Pons (tissue), 1 donor: ENCODE measurements at regions not wholly inside any gene's neighbourhood (a gene's known extent, or its start where the extent isn't known, plus 50 kb on each side); places are given as distances from the start of the nearest gene placed in this dataset.

Experiments
- DNase-seq: peaks from one replicate; pipeline ENCODE4 v3.0.0-alpha.2; 2016; ENCODE audit warnings: low spot score

DNA sequence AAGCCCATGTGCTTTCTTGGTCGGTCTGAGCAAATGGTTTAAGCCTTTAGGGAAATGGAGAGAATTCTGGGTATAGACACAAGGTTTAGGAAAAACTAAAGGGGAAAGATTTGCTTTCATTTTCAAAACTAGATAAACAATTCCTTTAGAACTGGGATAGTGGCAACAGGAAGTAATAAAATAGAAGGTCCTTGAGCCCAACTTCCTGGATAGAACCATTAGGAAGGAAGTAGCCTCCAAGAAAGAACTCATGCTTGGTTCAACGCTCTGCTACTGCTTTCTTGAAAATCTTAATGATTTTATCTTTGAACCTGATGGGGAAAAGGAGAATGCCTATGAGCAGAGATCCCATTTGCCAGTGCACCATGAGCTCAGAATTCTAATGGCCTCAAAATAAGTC, 147.0 kb upstream of the THRB start:
- DNase-seq, result no peak

DNA sequence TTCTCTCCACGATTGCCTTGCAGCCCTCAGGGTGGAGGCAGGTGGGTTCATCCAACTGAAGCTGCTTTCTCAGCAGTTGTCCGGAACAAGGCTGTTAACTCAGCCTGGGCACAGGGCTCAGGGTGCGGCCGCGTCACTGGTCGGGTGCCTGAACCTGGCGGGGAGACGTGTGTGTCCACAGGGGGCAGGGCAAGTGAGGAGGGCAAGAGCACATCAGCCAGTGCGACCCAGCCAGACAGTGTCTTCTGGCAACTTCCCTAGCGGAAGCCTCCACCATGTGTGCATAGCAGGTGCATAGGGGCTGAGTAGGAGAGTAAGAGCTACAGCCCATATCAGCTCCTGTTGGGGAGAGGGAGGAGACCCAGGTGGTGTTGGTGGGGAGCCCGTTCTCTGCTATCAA, 150.4 kb upstream of the THRB start:
- no peak for DNase-seq

DNA sequence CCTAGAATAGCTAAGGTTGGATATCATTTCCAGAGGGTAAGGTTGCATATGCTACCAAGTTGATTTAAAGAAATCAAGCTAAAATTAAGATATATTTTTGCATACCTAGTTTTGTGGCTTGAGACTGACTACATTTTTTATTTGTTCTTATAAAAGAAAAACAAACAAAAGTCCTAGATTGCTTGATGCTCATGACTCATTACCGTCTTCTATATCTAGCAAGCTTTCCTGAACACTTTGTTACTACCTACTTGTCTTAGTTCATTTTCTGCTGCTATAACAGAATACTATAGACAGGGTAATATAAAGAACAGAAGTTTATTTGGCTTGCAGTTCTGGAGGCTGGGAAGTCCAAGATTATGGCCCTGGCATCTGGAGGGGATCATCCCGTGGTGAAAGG, 152.1 kb upstream of the THRB start:
- DNase-seq, result no peak

DNA sequence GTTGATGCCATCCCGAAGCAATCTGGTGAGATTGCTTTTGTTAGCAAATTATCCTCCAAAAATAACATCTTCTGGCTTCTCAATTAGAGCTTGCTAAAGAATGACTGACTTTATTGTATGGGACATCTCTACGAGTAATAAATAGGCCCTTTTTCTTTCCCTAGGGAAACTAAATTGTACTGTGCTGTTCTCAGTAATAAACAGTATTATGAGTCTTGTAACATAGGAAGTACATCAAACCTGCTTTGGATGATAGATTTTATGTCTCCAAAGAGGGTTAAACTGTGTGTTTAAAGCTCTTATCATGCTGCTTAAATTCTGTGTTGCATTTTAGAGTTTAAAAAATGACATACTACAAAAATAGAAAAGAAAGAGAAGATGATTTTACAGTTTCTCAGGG, 153.4 kb upstream of the THRB start:
- peak; percentile 32 for DNase-seq

DNA sequence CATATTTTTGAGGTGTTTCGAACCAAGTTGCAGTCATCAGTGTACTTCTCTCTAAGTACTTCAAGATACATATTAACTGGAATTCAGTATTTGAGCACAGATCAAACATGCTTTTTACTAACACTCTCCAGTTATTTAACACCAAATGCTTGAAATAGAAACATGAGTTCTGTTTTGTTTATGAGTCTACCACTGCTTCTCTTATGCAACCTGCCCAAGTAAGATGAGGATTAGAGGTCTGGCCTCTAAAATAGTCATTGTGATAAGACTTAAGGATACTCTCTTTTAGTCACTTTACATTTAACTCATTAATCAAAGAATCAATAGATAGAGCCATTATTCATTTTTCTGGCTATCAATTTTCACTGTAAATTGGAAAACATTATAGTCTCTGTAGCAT, 156.2 kb upstream of the THRB start:
- no peak for DNase-seq

DNA sequence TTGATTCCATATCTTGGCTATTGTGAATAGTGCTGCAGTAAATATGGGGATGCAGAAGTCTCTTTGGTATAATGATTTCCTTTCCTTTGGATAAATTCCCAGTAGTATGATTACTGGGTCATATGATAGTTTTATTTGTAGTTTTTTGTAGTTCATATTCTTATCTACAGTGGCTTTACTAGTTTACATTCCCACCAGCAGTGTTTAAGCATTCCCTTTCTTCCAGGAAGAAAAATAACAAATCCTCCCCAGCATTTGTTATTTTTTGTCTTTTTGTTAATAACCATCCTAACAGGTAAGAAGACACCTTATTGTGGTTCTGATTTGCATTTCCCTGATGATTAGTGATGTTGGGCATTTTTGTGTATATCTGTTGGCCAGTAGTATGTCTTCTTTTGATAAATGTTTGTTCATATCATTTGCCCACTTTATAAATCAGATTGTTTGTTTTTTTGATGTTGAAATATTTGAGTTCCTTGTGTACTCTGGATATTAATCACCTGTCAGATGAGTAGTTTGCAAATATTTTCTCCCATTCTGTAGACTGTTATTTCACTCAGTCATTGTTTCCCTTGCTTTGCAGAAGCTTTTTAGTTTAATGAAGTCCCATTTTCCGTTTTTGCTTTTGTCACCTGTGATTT, 163.3 kb upstream of the THRB start:
- DNase-seq, result no peak

DNA sequence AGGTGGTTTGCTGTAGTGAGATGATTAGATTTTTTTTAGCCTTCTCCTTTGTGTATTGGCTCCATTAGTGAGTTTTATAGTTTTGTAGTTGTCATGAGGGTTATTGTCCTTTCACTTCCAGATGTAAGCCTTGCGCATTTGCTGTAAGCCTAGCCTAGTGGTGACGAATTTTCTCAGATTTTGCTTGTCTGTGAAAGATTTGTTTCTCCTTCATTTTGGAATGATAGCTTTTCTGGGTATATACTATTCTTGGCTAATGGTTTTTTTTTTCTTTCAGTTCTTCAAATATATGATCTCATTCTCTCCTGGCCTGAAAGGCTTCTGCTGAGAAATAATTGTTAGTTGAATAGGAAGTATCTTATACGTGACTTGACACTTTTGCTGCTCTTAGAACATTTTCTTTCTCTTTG, 166.5 kb upstream of the THRB start:
- no peak for DNase-seq

DNA sequence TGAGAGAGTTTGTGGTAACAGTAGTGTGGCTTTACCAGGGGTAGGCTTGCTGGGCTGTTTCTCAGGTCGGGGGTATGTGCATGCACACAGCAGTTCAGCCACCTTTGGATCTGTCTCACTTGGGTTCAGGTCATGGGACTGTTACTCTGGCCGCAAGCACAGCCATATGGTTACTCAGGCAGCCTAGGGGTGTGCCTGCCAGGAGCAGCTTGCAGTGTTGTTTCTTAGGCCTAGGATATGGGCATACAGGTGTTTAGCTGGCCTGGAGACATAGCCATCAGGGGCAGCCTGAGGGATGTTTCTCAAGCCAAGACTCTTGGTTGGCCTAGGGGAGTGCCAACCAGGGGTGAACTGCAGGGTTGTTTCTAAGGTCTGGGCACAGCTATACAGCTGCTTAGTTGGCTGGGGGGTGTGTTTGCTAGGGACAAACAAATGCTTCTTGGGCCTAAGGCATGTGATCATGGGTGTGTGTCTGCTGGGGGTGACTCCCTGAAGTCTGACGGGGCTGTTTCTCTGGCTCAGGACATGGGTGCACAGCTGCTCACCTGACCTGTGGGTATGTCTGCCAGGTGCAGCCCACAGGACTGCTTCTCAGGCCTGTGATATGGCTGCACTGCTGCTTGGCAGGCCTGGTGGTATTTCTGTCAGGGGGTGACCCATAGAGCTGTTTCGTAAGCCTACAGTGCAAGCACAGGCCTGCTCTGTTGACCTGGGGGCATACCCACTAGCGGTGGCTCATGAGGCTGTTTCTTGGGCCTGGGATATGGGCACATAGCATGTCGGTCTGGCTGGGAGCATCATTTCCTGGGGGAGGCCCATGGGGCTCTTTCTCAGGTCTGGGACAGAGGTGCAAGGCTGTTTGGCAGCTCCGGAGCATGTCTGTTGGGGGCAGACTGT, 168.0 kb upstream of the THRB start:
- DNase-seq, result no peak

DNA sequence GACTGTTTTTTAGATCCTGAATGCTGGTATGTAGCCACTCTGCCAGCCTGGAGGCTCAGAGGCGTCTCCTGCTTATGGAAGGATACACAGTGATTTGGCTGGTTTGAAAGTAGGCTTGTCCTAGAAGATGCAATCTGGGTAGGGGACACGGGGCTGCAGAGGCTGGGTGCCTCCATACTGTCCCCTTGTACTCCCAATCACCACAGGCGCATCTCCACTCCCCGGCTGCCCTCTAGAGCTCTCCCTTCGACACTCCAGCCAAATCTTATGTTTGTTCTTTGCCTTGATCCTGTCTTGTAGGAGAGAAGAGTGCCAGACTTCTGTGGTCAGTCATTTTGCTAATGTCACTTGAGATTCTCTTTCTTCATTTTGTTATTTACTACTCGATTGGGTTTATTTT, 168.8 kb upstream of the THRB start:
- DNase-seq, result no peak

DNA sequence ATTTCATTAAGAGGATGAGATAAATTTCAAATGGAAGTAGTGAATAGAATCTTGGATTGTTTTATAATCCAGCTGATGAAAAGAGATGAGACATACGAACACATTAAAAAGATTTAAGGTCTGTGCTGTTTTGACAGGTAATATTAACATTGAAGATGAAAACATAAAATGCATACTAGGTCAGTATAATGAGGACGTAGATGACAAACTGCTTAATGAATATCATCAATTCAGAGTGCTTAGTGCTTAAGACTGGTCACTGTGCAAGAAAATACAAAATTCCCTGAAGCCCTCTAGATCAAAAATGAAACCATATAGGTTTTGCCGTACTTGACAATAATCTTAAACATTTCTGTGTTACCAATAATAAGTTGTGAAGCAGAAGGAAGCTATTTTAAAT, 173.4 kb upstream of the THRB start:
- DNase-seq, result no peak

DNA sequence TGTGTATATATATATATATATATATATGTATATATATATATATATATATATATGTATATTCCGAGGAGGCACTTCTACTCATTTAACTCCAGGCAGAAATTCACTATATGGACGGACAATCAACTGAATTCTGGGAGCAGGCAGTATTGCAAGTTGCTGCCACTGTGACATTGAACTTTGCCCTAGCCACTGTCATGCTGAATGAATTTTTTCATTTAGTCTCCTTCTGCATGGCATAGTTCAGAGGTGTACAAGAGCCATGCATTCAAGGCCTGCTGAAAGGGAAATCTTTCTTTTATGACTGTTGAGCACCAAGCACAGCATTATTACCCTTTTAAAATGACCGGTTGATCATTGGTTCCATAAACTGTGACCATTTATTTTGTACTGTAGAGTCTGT, 176.2 kb upstream of the THRB start:
- no peak for DNase-seq

DNA sequence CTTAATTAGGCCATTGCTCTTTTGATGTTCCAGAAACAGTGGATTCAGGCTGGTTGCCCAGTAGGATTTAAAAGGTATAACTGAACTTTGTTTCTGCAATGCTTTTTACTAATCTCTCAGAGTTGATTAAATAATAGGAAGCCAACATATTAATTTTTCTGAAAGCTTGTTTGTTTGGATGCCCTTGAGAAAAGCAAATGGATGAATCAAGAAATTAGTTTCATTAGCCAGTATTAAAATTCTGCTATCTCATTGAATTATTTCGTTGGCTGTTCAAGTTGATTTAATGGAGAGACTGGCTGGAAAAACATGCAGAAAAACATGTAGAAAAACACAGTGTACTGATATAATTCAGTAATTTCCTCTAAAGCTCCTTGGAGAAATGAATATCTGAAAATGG, 178.9 kb upstream of the THRB start:
- no peak for DNase-seq

DNA sequence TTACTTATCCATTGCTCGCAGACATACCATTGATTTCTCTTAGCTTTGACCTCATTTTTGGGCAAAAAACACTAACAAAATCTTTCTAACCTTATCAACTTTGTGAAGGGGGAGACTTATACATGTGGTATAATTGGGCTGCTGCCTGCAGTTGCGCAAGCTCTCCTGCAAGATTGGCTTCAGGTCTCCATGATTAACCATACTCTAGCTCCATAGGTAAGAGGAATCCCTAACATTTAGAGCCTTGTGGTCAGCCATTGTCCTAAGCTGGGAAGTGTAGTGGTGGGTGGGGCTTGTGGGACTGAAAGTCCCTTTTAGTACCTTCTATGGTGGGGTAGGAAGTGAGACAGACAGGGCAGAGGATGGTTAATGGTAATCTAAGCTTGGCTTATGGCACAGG, 179.6 kb upstream of the THRB start:
- DNase-seq, result no peak

DNA sequence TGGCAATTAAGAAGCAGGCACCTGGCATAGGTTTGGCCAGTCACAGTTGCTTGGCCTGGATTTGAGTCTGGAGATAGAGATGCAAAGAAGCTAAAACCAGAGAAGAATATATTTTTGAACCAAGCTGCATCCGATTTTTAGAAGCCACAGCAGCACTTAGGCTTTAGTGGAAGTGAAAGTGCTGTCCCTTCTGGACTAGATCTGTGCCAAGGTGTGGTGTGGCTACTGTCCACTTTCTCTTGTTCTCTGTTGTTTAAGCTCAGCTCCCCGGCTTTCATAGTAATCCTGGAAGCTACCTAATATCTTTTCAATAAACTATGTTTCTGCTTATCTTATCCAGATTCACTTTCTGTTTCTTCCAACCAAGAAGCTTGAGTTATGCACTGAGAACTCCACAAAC, 183.4 kb upstream of the THRB start:
- DNase-seq, result no peak

DNA sequence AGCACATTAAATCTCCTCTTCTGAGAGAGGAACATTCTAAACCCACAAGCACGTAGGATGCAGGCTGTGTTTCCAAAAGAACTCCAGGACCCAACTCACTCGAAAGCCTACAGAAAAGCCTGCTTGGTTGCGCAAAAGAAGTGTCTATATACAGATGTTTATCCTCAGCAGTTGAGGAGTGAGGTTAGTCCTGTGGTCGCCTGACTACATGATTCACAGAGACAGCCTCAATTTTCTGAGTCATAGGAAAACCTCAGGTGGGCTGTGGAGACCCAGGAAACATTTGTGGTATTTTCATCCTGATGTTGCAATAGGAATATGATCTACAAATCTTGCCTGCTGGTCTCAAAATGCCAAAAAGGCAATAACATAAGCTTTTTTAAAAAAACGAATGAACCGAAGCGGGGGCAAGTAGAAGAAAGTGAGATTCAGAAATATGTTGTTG, 183.8 kb upstream of the THRB start:
- no peak for DNase-seq

DNA sequence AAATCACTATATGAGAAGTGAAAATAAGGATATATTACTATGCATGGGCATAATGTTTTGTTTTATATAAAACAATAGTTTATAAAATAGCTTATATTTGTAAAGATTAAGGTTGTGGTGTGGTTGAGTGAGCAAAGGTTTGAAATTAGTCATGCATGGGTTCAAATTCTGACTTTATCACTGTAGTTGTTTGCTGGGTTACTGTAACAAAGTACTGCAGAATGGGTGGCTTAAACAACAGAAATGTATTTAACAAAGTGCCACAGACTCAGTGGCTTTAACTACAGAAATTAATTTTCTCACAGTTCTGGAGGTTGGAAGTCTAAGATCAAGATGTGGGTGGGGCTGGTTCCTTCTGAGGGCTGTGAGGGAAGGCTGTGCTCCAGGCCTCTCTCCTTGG, 184.8 kb upstream of the THRB start:
- DNase-seq, result no peak

DNA sequence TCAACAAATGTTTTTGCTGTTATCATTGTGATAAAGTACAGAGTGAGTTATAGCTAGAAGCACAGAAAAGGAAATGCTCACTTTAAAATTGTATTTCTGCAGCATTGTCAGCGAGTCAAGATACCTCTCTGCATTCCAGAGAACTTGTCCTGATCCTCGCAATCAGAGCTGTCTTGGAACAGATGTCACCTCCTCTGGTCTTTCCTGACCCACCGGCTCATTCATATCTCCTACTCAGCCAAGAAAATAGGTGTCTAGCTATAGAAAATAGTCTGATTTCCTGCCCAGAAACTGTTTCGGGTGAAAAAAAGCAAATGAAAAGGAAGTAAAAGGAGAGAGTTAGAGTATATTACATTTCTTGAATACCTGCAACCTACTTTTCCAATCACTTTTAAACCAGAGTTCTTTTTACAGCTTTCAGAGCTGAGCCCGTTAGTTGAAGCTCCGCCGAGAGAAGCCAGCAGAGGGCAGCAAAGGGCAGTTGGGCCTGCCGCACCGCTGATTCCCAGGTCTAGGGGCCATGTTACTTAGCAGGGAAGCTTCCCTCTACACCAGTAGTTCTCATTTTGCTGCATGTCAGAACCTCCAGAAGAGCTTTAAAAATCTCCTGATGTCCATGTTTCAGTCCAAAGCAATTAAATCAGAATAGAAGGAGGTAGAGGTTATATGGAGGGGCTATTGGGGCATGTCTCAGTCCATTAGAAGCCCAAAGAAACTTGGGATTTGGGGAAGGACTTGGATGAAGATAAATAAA, 185.7 kb upstream of the THRB start:
- peak; percentile 28 for DNase-seq

DNA sequence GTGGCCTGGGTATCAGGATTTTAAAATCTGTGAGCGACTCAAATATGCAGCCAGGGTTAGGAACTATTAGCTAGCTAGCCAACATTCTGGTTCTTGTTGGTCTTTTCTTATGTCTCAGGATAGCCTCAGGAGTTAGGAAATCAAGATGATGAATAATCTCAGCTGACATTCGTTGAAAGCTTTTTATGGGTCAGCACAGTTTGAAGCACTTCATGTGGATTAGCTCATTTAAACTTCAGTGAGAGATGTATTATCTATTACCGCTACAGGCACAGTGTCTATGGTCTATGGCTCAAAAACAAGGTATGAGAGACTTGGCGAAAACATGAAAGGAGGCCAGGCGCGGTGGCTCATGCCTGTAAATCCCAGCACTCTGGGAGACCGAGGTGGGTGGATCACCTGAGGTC, 187.5 kb upstream of the THRB start:
- DNase-seq, result no peak

DNA sequence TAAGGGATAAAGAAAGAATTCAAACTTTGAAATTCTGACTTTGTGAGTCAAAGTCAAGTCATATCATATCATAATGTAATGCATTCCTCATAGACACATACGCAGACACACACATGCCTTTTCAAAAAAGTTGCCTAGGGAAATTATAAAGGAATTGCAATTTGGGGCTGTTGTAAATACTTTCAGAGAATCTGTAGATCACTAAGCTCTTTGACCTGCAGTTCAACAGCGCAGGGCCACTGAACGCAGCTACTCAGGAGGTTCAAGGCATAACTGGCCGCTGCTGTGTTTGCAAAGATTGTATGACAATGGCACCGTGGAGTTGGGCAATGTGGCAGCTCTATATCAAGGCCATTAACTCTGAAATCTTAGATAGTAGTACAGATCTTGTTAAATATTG, 188.4 kb upstream of the THRB start:
- DNase-seq, result no peak

DNA sequence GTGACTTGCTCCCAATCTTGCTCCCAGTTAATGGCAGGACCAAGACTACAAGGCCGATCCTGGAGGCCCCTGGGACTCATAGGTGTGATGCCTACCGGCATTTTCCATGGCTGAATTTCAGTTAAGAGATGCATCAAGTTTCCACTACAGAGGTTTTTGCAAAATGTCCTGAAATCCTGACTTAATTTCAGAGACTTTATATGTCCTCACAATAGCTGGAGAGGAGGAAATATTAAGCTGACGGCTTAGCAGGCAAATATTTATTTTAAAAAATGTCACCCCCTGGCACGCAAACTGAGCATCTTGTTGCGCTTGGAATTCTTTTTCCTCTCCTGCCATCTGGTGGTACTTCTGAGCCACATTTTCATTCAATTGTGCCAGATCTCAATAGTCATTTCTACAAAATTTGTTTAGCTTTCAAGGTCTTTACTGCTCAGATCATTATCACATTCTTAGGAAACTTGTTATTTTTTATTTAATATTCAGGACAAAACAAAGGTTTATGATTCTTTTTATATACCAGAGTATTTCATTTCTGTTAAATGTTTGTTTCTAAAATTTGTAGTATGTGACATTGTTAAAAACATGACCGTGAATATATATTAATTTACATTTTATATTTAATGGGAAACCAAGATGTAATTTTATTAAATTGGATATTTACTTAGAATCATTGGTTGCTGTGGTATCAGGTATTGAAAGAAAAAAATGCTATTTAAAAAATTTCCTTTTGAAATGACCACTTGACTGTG, 189.2 kb upstream of the THRB start:
- DNase-seq, result peak; percentile 73

DNA sequence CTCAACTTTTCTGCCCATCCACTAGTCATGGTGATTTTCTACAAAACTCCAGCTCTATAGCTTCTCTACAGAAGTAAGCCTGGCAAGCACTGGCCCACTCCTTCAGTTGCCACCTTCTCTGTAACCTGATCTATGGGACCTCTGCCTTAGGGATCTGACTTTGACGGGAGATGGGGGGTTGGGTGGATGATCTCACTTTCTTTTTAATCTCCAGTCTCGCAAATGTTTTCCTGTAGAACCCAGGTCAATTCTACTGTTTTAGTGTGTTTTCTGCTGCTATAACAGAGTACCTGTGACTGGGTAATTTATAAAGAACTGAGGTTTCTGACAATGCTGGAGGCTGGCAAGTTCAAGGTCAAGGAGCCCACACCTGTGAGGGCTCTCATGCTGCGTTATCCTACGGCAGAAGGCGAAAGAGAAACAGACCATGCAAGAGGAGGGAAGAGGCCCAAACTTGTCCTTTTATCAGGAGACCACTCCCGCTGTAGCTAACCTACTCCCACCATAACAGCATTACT, 189.9 kb upstream of the THRB start:
- no peak for DNase-seq

DNA sequence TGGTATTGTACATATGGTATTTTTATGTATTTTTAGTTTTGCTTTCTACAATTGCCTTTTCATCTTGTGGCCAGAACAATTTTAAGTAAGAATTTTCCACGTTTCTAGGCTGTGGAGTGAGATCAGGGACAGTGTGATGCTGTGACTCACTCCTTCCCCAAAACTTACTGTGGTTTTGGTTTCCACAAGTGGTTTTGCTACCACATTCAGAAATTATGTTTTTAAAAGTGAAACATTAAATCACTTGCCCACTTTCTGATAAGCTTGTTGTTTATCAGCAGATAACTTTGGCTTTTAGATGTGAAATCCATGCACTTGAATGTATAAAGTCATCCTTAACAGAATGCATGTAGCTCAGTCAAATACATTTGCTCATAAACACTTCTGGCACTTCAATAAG, 192.2 kb upstream of the THRB start:
- DNase-seq, result no peak
